HG02571 (cell line): ENCODE measurements at regions not wholly inside any gene's neighbourhood (a gene's known extent, or its start where the extent isn't known, plus 50 kb on each side); places are given as distances from the start of the nearest gene placed in this dataset.

Experiments used
- ATAC-seq: cut with Tn5 transposase; IDR thresholded peaks from one replicate; pipeline ENCODE4 v1.9.1; 2021; ENCODE audit warnings: mild to moderate bottlenecking, moderate library complexity; ENCODE audit not compliant: unreplicated experiment

GRCh38 chr2:22634167-22634566 is 750.8 kb upstream of the KLHL29 start:
- no peak for ATAC-seq

DNA sequence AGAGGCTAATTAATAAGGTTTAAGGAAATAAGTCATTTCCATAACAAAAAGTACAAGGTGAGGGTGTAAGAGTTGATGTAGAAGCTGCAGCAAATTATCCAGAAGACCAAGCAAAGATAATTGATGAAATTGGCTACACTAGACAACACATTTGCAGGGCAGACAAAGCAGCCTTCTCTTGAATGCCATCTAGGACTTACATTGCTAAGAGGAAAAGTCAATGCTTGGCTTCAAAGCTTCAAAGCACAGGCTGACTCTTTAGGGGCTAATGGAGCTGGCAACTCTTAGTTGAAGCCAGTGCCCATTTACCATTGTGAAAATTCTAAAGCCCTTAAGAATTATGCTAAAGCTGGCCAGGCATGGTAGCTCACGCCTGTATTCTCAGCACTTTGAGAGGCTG is 728.6 kb upstream of the KLHL29 start:
- no peak for ATAC-seq

GRCh38 chr2:22673529-22673928 is 711.5 kb upstream of the KLHL29 start:
- no peak for ATAC-seq

- ATAC-seq: no peak
These were observed 701.1 kb upstream of the KLHL29 start for GRCh38 chr2:22683914-22684313.

DNA sequence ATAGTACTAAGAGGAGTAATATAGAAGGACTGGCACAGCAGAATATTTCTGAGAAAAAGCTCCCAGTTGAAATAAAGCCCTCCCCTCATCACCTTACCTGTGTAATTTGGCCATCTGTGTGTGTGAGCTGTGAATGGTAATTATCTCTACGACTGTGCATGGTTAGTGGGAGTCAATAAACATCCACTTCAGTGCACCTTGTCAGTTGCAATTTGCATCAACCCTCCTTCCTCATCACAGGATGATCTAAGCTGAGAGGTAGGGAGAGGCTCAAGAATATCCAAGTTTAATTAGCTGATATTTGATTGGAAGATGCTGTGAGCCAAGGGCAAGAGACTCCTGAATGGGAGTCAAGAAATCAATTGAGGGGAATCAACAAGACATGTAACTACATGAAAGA is 694.9 kb upstream of the KLHL29 start:
- no peak for ATAC-seq

GRCh38 chr2:22691666-22692065 is 693.3 kb upstream of the KLHL29 start:
- ATAC-seq: no peak

- ATAC-seq: no peak
These were observed 692.2 kb upstream of the KLHL29 start for GRCh38 chr2:22692746-22693145.

DNA sequence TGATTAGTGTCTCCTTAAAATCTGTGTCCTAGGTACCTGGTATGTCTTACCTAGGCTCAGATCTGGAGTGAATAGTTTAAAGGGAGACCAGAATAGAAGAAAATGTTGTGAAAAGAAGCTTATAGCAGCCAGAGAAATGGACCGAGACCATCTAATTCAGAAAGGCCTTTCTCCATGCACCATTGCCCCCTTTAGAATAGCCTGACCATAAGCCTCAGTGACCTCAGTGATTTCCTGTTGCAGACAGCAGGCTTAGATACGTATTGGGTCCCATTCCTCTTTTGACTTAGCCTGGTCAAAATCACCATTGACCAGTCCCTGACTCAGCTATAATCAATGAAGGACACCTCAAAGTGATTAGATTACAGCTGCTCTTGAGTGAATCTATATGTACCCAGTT is 690.7 kb upstream of the KLHL29 start:
- no peak for ATAC-seq

GRCh38 chr2:22694856-22695255 is 690.1 kb upstream of the KLHL29 start:
- no peak for ATAC-seq

DNA sequence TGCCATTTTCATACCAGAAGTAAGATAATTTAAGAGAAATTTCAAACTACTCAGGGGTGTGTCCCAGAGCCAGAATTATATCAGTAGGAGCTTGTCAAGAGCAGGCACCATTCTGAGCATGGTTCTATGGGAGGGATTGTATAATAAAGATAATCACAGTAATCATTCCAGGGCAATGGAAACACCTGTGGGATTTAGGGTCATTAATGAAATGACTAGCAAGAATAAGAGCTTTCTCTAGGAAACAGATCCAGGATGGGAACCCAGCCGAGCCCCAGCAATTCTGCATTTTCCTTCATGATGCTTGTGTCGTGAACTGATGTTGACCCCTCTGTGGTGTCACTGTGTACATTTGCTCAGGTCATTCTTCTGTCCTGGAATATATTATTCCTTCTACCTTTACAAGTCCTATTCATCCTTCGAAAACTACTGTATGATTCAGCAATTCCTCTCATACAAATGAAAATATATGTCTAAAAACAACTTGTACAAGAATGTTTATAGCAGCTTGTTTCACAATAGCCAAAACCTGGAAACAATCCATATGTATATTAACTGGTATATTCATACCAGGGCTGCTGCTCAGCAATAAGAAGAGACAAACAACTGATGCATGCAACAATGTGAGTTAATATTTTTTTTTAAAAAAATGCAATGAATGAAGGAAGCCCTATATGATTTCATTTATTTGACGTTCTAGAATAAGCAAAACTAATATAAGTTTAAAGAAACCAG is 687.8 kb upstream of the KLHL29 start:
- ATAC-seq: no peak

DNA sequence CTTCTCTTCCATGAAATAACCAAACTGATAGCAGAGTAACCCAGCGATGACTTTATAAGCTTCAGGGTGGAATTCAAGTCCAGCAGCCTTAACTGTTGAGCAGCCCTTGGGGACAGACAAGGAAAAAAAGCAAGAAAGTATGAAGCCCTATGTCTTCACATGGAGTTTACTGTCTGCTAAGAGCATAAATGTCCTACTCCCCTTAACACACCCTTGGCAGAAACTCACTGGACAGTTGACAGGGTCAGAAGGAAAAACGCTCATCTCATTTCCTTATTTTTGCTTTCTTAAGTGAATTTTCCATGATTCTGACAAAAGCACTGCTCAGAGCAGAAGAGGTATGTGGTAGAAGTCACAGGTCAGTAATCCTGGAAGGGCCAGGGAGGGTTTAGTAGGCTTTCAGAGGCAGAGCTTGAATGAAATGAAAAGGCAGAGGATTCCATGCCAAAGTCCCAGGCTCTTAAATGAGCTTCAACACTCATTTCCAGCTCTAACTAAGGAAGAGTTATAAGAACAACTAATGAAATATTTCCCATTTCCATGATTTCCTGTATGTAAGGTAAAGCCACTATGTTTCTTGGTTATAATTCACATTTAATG is 683.3 kb upstream of the KLHL29 start:
- no peak for ATAC-seq

DNA sequence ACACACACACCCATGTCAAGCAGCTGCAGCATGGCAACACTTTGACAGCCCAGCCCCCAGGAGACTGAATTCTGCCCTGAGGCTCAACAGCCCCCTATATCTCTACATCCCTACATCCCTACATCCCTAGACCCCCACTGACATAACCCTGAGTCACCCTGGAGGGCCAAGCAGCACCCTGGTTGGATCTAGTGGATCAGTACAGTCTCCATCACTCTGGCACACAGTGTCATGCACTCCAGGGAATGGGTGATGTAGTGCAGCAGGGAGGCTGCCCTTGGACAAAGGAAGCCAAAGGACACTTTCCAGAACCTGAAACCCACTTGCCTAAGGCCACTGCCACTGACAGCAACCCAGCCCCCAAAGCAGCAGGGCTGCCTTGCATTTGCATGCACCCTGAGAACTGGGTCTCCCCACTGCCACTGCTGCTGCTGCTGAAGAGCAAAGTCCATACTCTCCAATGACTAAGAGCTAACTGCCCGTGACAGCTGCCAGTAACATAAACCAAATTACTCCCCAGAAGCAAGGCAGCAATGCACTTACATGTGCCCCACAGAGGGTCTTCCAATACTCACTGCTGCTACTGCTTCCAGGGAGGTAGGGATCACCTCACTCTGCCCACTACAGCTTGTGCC is 681.6 kb upstream of the KLHL29 start:
- no peak for ATAC-seq

DNA sequence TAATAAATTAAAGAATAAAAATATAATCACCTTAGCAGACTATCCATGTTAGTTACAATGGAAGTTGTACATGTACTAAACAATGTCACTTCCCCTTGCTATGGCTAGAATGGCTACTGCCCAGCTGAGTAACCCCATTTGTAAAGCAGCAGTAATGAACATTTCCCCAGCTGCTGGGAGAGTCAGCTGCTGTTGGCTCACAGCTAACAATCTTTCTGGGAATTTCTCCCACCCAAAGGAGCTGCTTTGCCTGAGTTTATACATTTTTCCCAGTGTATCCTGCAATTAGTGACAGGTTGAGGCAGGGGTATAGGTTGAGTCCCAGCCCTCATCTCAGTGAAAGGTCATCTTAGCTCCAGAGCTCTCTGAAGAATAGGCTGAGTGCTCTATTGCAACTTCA is 665.6 kb upstream of the KLHL29 start:
- ATAC-seq: no peak

- no peak for ATAC-seq
These were observed 655.5 kb upstream of the KLHL29 start for GRCh38 chr2:22729466-22729865.

GRCh38 chr2:22734373-22735045 is 650.5 kb upstream of the KLHL29 start:
- no peak for ATAC-seq

DNA sequence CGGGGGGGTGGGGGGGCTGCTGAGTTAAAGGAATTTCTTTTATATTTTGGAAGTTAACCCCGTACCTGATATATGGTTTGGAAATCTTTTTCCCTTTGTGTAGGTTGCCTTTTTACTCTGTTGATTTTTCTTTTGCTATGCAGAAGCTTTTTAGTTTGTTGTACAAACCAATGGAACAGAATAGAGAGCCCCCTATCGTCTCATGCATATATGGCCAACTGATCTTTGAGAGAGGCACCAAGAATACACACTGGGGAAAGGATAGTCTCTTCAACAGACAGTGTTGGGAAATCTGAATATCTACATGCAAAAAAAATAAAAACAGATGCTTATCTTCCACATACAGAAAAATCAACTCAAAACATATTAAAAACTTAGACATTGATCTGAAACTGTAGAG is 647.8 kb upstream of the KLHL29 start:
- ATAC-seq: no peak

GRCh38 chr2:22741216-22741615 is 643.8 kb upstream of the KLHL29 start:
- ATAC-seq: no peak

GRCh38 chr2:22748909-22749308 is 636.1 kb upstream of the KLHL29 start:
- no peak for ATAC-seq

DNA sequence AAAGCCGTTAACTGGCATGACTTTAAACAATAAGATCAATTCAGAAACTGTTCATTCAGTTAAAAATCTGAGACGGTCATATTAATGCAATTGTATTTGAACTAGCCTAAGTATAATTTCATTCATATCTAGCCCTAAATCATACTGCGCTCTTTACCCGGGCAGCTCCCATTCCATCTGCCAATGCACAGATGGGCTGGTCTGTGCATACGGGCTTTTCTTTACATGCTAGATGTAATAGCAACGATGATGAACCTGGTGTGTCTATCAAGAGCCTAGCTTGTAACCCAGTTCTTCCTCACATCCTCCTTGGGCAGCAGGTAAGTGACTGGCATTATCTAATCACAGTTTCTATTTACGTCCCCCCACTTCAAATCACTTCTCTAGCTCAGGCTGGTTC is 631.5 kb upstream of the KLHL29 start:
- ATAC-seq: no peak

DNA sequence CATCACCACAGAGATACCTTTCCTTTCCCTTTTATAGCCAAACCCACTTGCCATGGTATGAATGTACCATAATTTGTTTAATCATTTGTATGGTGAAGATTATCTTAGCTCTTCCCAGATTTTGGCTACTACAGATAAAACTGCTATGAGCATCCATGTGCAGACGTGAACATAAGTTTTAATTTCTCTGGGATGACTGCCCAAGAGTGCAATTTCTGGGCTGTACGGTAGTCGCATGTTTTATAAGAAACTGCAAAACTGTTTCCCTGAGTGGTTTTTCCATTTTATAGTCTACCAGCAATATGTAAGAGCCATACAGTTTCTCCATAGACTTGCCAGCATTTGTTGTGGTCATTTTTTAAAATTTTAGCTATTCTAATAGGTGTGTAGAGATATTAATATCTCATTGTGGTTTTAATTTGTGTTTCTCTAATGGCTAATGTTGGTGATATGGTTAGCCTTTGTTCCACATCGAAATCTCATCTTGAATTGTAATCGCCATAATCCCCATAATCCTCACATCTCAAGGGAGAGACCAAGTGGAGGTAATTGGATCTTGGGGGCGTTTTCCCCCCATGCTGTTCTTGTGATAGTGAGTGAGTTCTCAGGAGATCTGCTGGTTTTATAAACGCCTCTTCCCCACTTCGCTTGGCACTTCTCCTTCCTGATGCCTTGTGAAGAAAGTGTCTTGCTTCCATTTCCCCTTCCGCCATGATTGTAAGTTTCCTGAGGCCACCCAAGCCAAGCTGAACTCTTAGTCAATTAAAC is 628.5 kb upstream of the KLHL29 start:
- no peak for ATAC-seq

DNA sequence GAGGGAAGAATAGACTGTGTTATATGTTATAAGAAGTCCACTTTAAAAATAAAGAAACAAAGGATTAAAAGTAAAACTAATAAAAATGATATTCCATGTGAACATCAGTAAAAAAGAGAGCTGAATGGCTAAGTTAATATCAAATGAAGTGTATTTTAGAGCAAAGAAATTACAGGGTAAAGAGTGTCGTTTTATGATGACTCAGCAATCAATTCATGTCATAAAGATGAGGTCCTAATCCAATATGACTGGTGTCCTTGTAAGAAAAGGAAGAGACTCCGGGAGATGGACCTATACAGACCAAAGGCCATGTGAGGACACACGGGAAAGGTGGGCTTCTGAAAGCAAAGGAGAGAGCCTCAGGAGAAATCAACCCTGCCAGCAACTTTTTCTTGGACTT is 615.5 kb upstream of the KLHL29 start:
- ATAC-seq: no peak
